Activated naive CD4-positive, alpha-beta T cell treated with anti-CD3 and anti-CD28 coated beads, Interleukin-2, amount 50 U/mL, for 24 hours (primary cell): ENCODE measurements at regions not wholly inside any gene's neighbourhood (a gene's known extent, or its start where the extent isn't known, plus 50 kb on each side); places are given as distances from the start of the nearest gene placed in this dataset.
"Not testable (repeated sequence)": the region's sequence is repeated elsewhere in the genome, so short reads cannot be mapped to it uniquely, and the experiment has no call there.

Experiments used
- H3K27ac Mint-ChIP-seq: one replicate; pipeline ENCODE4 v1.8.0; 2021; ENCODE audit warnings: mild to moderate bottlenecking, mixed read lengths
- H3K27me3 Mint-ChIP-seq: one replicate; pipeline ENCODE4 v1.8.0; 2021; ENCODE audit warnings: mixed read lengths
- H3K36me3 Mint-ChIP-seq: one replicate; pipeline ENCODE4 v1.8.0; 2021; ENCODE audit warnings: mixed read lengths
- H3K4me1 Mint-ChIP-seq: one replicate; pipeline ENCODE4 v1.8.0; 2021; ENCODE audit warnings: mixed read lengths
- H3K4me3 Mint-ChIP-seq: one replicate; pipeline ENCODE4 v1.8.0; 2021; ENCODE audit warnings: mild to moderate bottlenecking, mixed read lengths
- H3K9me3 Mint-ChIP-seq: one replicate; pipeline ENCODE4 v1.8.0; 2021; ENCODE audit warnings: mixed read lengths

- Mint-ChIP-seq H3K9me3 (no peaks in the 10 kb centered on the region), H3K27me3 (no peaks in the 10 kb centered on the region), H3K27ac (no peak overlapping the region), H3K36me3 (no peaks in the 10 kb centered on the region), H3K4me3 (no peak overlapping the region), H3K4me1 (no peaks in the 10 kb centered on the region)
These were observed 588.8 kb upstream of the ADGRB3 start for GRCh38 chr6:68046302-68046701.

- H3K36me3 Mint-ChIP-seq = no peaks in the 10 kb centered on the region
- H3K27ac Mint-ChIP-seq = no peak overlapping the region
- no peaks in the 10 kb centered on the region for H3K27me3 Mint-ChIP-seq
- H3K4me1 Mint-ChIP-seq = no peaks in the 10 kb centered on the region
- H3K4me3 Mint-ChIP-seq = no peak overlapping the region
- no peaks in the 10 kb centered on the region for H3K9me3 Mint-ChIP-seq
These were observed 589.9 kb upstream of the ADGRB3 start for GRCh38 chr6:68045193-68045592.

- no peak overlapping the region for H3K27ac Mint-ChIP-seq
- no peaks in the 10 kb centered on the region for H3K27me3 Mint-ChIP-seq
- no peaks in the 10 kb centered on the region for H3K4me1 Mint-ChIP-seq
- no peaks in the 10 kb centered on the region for H3K9me3 Mint-ChIP-seq
- no peak overlapping the region for H3K4me3 Mint-ChIP-seq
- H3K36me3 Mint-ChIP-seq = no peaks in the 10 kb centered on the region
These were observed 590.8 kb upstream of the ADGRB3 start for GRCh38 chr6:68044264-68044663.

GRCh38 chr6:68043122-68043398, 592.0 kb upstream of the ADGRB3 start:
- Mint-ChIP-seq H3K4me3 (no peak overlapping the region), H3K36me3 (no peaks in the 10 kb centered on the region), H3K4me1 (no peaks in the 10 kb centered on the region), H3K27ac (no peak overlapping the region), H3K9me3 (no peaks in the 10 kb centered on the region), H3K27me3 (no peaks in the 10 kb centered on the region)

DNA sequence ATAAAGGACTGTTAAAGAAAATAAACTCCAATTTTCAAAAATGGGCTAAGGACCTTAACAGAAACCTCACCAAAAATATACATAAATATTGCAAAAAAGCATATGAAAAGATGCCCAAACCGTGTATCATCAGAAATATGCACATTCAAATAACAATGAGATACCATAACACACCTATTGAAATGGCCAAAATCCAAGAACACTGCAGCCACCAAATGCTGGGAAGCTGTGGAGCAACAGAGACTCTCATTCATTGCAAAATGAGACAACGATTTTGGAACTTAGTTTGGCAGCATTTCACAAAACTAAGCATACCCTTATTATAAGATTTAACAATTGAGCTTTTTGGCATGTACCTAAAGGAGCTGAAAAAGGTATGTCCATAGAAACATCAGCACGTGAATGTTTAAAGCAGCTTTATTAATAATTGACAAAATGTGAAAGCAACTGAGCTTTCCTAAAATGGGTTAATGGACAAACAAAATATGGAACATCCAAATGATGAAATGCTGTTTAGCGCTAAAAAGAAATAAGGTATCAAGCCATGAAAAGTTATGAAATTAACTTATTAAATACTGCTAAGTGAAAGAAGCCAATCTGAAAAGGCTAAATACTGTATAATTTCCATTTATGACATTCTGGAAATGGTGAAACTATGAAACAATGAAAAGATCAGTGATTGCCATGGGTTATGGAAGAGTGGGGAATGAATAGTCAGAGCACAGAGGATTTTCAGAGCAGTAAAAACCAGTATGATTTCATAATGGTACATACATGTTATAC, 592.6 kb upstream of the ADGRB3 start:
- Mint-ChIP-seq H3K9me3 (no peaks in the 10 kb centered on the region), H3K36me3 (no peaks in the 10 kb centered on the region)

GRCh38 chr6:68040780-68041179, 594.3 kb upstream of the ADGRB3 start:
- no peaks in the 10 kb centered on the region for H3K4me1 Mint-ChIP-seq
- H3K4me3 Mint-ChIP-seq = no peak overlapping the region
- no peak overlapping the region for H3K27ac Mint-ChIP-seq
- no peaks in the 10 kb centered on the region for H3K36me3 Mint-ChIP-seq
- H3K27me3 Mint-ChIP-seq = no peaks in the 10 kb centered on the region
- no peaks in the 10 kb centered on the region for H3K9me3 Mint-ChIP-seq

More for the DNA sequence above, 592.6 kb upstream of the ADGRB3 start:
- Mint-ChIP-seq H3K4me3 (no peak overlapping the region), H3K27me3 (no peaks in the 10 kb centered on the region), H3K4me1 (no peaks in the 10 kb centered on the region), H3K27ac (no peak overlapping the region)

DNA sequence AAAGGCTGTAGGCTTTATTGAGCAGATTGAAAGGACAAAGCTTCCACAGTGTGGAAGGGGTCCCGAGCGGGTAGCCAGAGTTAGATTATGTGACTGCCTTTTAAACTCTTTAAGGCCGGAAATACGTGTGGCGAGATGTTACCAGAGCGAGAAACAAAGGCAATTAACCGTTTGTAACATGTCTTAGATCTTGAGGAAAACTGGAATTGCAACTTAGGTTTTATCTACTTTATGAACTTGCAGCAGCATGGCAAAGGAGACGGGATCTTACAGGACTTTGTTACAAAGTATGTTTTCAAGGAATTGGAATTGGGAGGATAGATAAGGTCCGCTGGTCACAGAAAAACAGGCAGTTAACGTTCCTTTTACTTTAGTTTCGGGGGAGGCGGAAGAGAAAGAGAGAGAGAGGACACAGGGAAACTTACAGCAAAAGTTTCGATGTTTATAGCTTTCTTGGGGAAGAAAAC, 594.7 kb upstream of the ADGRB3 start:
- no peaks in the 10 kb centered on the region for H3K27me3 Mint-ChIP-seq
- H3K4me3 Mint-ChIP-seq = no peak overlapping the region
- H3K4me1 Mint-ChIP-seq = no peaks in the 10 kb centered on the region
- no peaks in the 10 kb centered on the region for H3K36me3 Mint-ChIP-seq
- no peaks in the 10 kb centered on the region for H3K9me3 Mint-ChIP-seq
- no peak overlapping the region for H3K27ac Mint-ChIP-seq

GRCh38 chr6:68039641-68040311, 595.3 kb upstream of the ADGRB3 start:
- no peaks in the 10 kb centered on the region for H3K9me3 Mint-ChIP-seq
- no peak overlapping the region for H3K4me3 Mint-ChIP-seq
- H3K36me3 Mint-ChIP-seq = no peaks in the 10 kb centered on the region
- no peaks in the 10 kb centered on the region for H3K27me3 Mint-ChIP-seq
- no peaks in the 10 kb centered on the region for H3K4me1 Mint-ChIP-seq
- no peak overlapping the region for H3K27ac Mint-ChIP-seq

- Mint-ChIP-seq H3K4me3 (no peak overlapping the region), H3K4me1 (no peaks in the 10 kb centered on the region), H3K27me3 (no peaks in the 10 kb centered on the region), H3K36me3 (no peaks in the 10 kb centered on the region), H3K27ac (no peak overlapping the region), H3K9me3 (no peaks in the 10 kb centered on the region)
These were observed 596.2 kb upstream of the ADGRB3 start for GRCh38 chr6:68038815-68039408.

DNA sequence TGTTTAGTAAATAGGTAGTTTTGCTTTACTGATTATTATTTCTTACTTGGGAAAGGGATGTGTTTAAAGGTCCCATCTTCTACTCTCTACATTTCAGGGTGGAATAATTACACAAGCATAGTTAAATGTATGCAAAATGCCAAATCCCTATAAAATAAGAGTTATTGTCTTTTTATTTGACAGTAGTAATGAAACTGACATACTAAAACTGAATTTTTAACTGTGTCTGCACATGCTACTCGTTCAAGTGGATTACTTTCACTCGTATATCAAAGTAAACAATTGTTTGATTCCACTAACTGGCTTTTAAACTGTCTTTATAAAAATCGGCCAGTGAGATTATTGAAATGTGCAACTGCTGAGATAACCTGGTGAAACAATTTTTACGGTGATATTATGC, 602.9 kb upstream of the ADGRB3 start:
- Mint-ChIP-seq H3K4me1 (no peaks in the 10 kb centered on the region), H3K4me3 (no peak overlapping the region), H3K36me3 (no peaks in the 10 kb centered on the region), H3K27ac (no peak overlapping the region), H3K9me3 (peaks cover 13% of the 10 kb centered on the region), H3K27me3 (no peaks in the 10 kb centered on the region)

GRCh38 chr6:68031054-68031453, 604.0 kb upstream of the ADGRB3 start:
- H3K27me3 Mint-ChIP-seq = no peaks in the 10 kb centered on the region
- H3K27ac Mint-ChIP-seq = no peak overlapping the region
- H3K4me3 Mint-ChIP-seq = no peak overlapping the region
- H3K9me3 Mint-ChIP-seq = peaks cover 13% of the 10 kb centered on the region
- H3K36me3 Mint-ChIP-seq = no peaks in the 10 kb centered on the region
- no peaks in the 10 kb centered on the region for H3K4me1 Mint-ChIP-seq

DNA sequence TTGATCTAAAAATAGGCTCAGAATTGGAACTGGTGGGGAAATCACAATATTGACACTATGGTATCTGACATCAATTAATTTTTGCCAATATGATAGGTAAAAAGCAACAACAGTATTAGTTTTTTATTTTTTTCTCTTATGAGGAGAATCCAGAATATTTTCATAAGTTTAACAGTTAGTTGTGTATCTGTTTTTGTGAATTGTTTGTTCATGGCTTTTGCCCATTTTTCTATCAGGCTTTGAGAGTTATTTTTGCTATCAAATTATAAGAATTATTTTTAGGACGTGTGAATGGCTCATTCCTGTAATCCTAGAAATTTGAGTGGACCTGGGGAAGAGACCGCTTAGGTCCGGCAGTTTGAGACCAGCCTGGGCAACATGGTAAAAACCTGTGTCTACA, 608.6 kb upstream of the ADGRB3 start:
- Mint-ChIP-seq H3K36me3 (no peaks in the 10 kb centered on the region), H3K4me3 (no peak overlapping the region), H3K27ac (no peak overlapping the region), H3K27me3 (no peaks in the 10 kb centered on the region), H3K9me3 (peaks cover 13% of the 10 kb centered on the region), H3K4me1 (no peaks in the 10 kb centered on the region)

GRCh38 chr6:68025764-68026163, 609.3 kb upstream of the ADGRB3 start:
- Mint-ChIP-seq H3K4me3 (no peak overlapping the region), H3K4me1 (no peaks in the 10 kb centered on the region), H3K27ac (no peak overlapping the region), H3K36me3 (no peaks in the 10 kb centered on the region), H3K27me3 (no peaks in the 10 kb centered on the region), H3K9me3 (peaks cover 13% of the 10 kb centered on the region)

DNA sequence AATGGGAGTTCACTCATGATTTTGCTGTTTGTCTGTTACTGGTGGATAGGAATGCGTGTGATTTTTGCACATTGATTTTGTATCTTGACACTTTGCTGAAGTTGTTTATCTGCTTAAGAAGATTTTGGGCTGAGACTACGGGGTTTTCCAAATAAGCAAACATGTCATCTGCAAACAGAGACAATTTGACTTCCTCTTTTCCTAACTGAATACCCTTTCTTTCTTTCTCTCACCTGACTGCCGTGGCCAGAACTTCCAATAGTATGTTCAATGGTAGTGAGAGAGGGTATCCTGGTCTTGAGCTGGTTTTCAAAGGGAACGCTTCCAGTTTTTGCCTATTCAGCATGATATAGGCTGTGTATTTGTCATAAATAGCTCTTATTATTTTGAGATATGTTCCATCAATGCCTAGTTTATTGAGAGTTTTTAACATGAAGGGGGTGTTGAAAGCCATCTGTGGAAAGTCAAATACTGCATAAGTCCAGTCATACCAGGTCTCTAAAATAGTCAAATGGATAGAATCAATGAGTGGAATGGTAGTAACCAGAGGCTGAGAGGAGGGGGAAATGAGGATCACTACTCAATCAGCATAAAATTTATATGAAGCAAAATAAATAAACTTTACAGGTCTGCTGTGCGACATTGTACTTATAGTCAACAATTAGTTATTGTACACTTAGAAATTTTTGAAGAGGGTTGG, 610.4 kb upstream of the ADGRB3 start:
- Mint-ChIP-seq H3K4me1 (no peaks in the 10 kb centered on the region), H3K4me3 (no peak overlapping the region), H3K9me3 (peaks cover 13% of the 10 kb centered on the region), H3K27me3 (no peaks in the 10 kb centered on the region), H3K36me3 (no peaks in the 10 kb centered on the region), H3K27ac (no peak overlapping the region)

GRCh38 chr6:68022968-68023367, 612.1 kb upstream of the ADGRB3 start:
- not testable (repeated sequence) for H3K27ac Mint-ChIP-seq, H3K4me3 Mint-ChIP-seq, H3K27me3 Mint-ChIP-seq, H3K9me3 Mint-ChIP-seq, H3K36me3 Mint-ChIP-seq, H3K4me1 Mint-ChIP-seq
